GM18505 (cell line): ENCODE measurements at regions not wholly inside any gene's neighbourhood (a gene's known extent, or its start where the extent isn't known, plus 50 kb on each side); places are given as distances from the start of the nearest gene placed in this dataset.

Source experiments
- ATAC-seq: cut with Tn5 transposase; IDR thresholded peaks from one replicate; pipeline ENCODE4 v1.9.1; 2021; ENCODE audit not compliant: unreplicated experiment
- POLR2A ChIP-seq: IDR thresholded peaks from 4 replicates; pipeline ENCODE4 v1.6.1; 2011; ENCODE audit warnings: borderline replicate concordance; ENCODE audit not compliant: insufficient read depth, insufficient read length; ENCODE audit errors: extremely low read depth

DNA sequence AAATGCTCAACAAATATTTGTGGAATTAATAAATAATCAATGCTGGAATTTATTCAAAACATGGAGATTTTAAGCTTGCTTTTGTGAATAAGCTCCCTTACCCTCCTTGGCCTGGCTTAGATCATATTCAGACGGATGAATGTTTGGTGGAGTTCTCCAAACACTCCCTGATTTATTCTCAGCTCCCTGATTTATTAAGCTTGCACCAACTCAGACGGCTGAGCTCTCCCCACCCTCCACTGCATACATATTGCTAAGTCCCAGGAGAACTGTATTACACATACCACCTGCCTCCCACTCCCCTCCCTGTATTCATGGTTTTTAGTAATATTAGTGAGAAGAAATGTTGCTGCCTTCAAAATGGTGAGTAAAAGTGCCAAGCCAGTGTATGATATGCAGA is 1057.5 kb downstream of the SORCS3 start:
- TF ChIP-seq POLR2A, result no peak
- no peak for ATAC-seq

GRCh38 chr10:105697290-105697780 is 1056.2 kb downstream of the SORCS3 start:
- ATAC-seq, result no peak
- TF ChIP-seq POLR2A, result no peak

DNA sequence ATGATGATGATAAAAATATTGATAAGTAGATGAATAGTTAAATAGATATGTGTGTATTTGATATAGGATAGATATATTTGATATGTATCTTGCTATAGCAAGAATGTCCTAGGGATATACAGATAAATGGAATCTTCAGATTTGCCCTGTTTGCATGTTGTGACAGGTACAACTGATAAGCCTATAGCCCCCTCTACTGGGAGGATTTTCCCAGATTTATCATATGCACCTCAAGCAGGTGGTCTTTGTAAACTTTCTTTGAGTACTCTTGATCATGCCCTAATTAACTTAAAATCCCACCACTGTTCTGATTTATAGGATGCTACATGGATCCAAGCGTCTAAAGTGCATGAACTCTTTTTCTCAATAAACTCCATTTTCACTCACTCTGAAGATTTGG is 1050.7 kb downstream of the SORCS3 start:
- TF ChIP-seq POLR2A, result no peak
- ATAC-seq, result no peak

GRCh38 chr10:105682911-105683310 is 1041.8 kb downstream of the SORCS3 start:
- ATAC-seq, result no peak
- TF ChIP-seq POLR2A, result no peak

GRCh38 chr10:105681051-105681450 is 1040.0 kb downstream of the SORCS3 start:
- no peak for TF ChIP-seq POLR2A
- no peak for ATAC-seq

GRCh38 chr10:105679781-105680180 is 1038.7 kb downstream of the SORCS3 start:
- ATAC-seq, result no peak
- TF ChIP-seq POLR2A, result no peak

DNA sequence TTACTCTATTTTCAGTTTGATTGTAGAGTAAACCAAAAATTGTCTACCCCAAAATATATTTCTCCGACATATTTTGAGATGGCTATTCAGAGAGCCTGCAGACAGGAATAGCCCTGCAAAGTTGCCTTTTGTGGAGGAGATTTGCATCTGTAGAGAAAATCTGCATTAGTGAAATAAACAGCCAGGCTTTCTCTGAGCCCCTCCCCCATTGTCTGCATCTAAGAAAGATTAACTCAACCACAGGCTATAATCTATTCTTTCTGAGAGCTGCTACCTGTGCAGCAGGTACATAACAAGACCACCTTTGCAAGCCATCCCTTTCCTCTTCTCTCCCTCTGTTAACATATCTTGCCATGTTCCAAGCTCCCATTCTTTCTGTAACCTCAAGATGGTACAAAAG is 1034.2 kb downstream of the SORCS3 start:
- ATAC-seq, result no peak
- no peak for TF ChIP-seq POLR2A

DNA sequence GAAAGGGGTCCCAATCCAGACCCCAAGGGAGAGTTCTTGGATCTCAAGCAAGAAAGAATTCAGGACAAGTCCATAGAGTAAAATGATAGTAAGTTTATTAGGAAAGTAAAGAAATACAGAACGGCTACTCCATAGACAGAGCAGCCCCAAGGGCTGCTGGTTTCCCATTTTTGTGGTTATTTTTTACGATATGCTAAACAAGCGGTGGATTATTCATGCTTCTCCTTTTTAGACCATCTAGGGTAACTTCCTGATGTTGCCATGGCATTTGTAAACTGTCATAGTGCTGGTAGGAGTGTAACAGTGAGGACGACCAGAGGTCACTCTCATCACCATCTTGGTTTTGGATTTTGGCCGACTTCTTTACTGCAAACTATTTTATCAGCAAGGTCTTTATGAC is 1033.4 kb downstream of the SORCS3 start:
- no peak for ATAC-seq
- TF ChIP-seq POLR2A, result no peak

GRCh38 chr10:105658696-105659095 is 1017.6 kb downstream of the SORCS3 start:
- no peak for ATAC-seq
- TF ChIP-seq POLR2A, result no peak

DNA sequence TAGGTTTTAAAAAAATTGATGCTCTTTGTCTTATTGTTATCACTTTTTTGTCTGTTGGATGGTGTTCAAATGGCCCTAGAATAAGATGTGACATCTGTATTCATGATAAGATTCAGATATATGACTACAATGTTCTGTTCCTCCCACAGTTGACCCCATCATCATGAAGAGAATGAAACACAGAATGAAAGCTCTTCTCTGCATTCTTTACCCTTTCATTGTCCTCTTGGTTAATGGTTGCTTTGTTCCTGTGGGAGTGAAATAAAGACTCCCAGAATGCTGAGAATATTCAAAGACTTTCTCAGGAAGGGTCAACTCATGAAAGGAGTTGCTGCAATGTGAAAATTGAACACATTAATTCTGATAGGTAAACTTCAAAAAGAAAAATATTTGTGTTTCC is 1015.8 kb downstream of the SORCS3 start:
- no peak for ATAC-seq

GRCh38 chr10:105650306-105650705 is 1009.2 kb downstream of the SORCS3 start:
- ATAC-seq, result no peak
- no peak for TF ChIP-seq POLR2A

More for the DNA sequence above, 1015.8 kb downstream of the SORCS3 start:
- no peak for TF ChIP-seq POLR2A

DNA sequence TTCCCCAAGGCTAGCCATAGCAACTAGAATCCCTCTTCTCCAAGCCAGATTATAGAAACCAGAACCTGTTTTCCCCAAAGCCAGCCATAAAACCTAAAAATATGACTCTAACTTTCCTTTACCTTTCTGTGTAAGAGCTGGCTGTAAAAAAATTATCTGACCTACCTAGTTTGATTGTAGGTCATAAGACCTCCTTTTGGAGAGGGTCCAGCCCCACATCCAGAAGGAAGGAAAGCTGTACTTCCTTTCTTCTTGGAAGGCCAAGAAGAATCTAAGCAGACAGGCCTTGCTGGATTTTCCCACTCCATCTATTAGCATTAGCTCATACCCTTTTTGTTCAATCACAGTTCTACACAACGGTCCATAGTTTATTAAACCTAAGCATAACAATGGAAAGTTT is 1006.3 kb downstream of the SORCS3 start:
- ATAC-seq, result no peak
- TF ChIP-seq POLR2A, result no peak

DNA sequence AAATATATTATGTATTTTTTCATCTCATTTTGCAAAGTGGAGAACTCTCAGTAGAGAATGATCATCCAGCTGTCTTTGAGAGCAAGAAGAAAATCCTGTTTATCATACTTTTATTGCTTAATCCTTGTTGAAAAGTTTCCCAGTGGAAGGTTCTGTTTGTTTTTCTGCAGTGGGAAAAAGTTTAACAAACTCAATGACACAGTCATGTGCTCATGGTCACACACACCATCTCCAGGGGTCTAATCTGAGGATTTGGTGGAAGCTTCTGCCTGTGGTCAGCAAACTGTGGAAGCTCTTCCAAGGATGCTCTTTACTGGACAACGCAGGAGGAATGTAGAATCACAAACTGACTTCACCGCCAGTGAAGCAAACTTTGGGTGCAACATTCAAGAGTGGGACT is 1003.9 kb downstream of the SORCS3 start:
- TF ChIP-seq POLR2A, result no peak
- ATAC-seq, result no peak

GRCh38 chr10:105644559-105644958 is 1003.5 kb downstream of the SORCS3 start:
- TF ChIP-seq POLR2A, result no peak

GRCh38 chr10:105644091-105644490 is 1003.0 kb downstream of the SORCS3 start:
- ATAC-seq, result no peak

More at GRCh38 chr10:105644559-105644958, 1003.5 kb downstream of the SORCS3 start:
- no peak for ATAC-seq

DNA sequence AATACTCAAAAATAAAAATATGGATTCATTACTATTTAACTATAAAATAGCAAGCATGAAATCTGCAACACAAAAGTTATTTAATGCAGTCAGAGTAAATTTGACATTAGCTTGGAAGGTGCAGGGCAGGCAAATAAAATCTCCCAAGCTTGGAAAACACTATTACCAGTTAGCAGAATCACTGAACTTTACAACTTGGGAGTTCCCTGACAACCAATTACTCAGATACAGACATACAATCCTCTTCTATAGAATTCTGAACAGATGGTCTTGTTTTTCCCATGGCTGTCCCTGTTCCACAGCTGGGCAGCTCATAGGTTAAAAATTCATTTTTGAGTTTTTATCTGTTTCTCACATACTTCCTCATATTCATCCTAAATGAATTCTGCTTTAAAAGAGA is 1002.6 kb downstream of the SORCS3 start:
- no peak for ATAC-seq
- TF ChIP-seq POLR2A, result no peak

More at GRCh38 chr10:105644091-105644490, 1003.0 kb downstream of the SORCS3 start:
- TF ChIP-seq POLR2A, result no peak

GRCh38 chr10:105634281-105634680 is 993.2 kb downstream of the SORCS3 start:
- TF ChIP-seq POLR2A, result no peak
- no peak for ATAC-seq
